ENCODE measurements at regions not wholly inside any gene's neighbourhood (a gene's known extent, or its start where the extent isn't known, plus 50 kb on each side); places are given as distances from the start of the nearest gene placed in this dataset.

DNA sequence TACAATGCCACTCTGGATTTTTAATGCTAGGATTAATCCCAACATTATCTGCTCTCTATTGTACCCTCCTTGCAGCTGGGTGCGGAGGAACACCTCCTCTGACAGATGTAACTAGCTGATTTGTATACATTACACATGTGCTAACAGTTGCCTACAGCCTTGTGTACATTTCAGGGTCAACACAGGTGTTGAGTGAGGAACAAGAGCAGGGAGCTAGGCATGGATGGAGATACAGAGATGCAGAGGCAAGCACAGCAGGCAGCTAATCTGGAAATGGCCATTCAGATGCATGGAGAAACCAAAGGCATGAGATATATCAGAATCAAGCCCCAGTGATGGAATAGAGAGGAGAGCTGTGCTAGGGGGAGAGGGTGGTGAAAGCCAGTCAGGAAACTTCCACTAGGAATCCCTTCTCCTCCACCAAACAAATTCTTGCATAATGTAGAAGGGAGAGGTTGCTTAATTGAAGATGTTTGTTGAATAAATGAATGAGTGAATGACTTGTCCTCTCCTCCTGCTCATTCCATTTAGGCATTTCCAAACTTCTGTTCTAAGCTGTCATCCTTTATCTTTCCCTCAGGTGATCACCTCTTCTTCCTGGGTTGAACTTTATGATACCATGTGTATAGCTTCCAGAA lies 313.2 kb downstream of the ATP23 start:
- TF ChIP-seq TAF1 (IDR thresholded peaks at IDR 0.05; ENCODE audit: low read depth): no peak
- no peak for TF ChIP-seq TCF12 (IDR thresholded peaks at IDR 0.05; ENCODE audit: low read depth)
- no peak for TF ChIP-seq EP300 (IDR thresholded peaks at IDR 0.05; ENCODE audit: borderline replicate concordance)
- TF ChIP-seq FOXM1 (IDR thresholded peaks at IDR 0.05; ENCODE audit: borderline replicate concordance, low read depth): no peak
- TF ChIP-seq RAD21 (IDR thresholded peaks at IDR 0.05; ENCODE audit: low read depth): no peak
- TF ChIP-seq TEAD4 (IDR thresholded peaks at IDR 0.05): no peak
- TF ChIP-seq, protein P1, sequence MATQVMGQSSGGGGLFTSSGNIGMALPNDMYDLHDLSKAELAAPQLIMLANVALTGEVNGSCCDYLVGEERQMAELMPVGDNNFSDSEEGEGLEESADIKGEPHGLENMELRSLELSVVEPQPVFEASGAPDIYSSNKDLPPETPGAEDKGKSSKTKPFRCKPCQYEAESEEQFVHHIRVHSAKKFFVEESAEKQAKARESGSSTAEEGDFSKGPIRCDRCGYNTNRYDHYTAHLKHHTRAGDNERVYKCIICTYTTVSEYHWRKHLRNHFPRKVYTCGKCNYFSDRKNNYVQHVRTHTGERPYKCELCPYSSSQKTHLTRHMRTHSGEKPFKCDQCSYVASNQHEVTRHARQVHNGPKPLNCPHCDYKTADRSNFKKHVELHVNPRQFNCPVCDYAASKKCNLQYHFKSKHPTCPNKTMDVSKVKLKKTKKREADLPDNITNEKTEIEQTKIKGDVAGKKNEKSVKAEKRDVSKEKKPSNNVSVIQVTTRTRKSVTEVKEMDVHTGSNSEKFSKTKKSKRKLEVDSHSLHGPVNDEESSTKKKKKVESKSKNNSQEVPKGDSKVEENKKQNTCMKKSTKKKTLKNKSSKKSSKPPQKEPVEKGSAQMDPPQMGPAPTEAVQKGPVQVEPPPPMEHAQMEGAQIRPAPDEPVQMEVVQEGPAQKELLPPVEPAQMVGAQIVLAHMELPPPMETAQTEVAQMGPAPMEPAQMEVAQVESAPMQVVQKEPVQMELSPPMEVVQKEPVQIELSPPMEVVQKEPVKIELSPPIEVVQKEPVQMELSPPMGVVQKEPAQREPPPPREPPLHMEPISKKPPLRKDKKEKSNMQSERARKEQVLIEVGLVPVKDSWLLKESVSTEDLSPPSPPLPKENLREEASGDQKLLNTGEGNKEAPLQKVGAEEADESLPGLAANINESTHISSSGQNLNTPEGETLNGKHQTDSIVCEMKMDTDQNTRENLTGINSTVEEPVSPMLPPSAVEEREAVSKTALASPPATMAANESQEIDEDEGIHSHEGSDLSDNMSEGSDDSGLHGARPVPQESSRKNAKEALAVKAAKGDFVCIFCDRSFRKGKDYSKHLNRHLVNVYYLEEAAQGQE (IDR thresholded peaks at IDR 0.05; ENCODE audit: low read depth): no peak
- TF ChIP-seq, protein P2, sequence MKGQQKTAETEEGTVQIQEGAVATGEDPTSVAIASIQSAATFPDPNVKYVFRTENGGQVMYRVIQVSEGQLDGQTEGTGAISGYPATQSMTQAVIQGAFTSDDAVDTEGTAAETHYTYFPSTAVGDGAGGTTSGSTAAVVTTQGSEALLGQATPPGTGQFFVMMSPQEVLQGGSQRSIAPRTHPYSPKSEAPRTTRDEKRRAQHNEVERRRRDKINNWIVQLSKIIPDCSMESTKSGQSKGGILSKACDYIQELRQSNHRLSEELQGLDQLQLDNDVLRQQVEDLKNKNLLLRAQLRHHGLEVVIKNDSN (IDR thresholded peaks at IDR 0.05): no peak
- no peak for TF ChIP-seq YY1 (IDR thresholded peaks at IDR 0.05; ENCODE audit: low read depth)
- no peak for TF ChIP-seq NFIC (IDR thresholded peaks at IDR 0.05)
- TF ChIP-seq EGR1 (IDR thresholded peaks at IDR 0.05): no peak
- TF ChIP-seq ZBTB7A (IDR thresholded peaks at IDR 0.05; ENCODE audit: low read depth): no peak
- TF ChIP-seq, protein P3, sequence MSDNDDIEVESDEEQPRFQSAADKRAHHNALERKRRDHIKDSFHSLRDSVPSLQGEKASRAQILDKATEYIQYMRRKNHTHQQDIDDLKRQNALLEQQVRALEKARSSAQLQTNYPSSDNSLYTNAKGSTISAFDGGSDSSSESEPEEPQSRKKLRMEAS (IDR thresholded peaks at IDR 0.05): no peak
- no peak for TF ChIP-seq CEBPB (IDR thresholded peaks at IDR 0.05)

All from Ishikawa (cell line).